Activated naive CD8-positive, alpha-beta T cell (primary cell): ENCODE measurements at regions not wholly inside any gene's neighbourhood (a gene's known extent, or its start where the extent isn't known, plus 50 kb on each side); places are given as distances from the start of the nearest gene placed in this dataset.

Experiments used
- H3K27ac Mint-ChIP-seq: one replicate; pipeline ENCODE4 v1.8.0; 2021; ENCODE audit warnings: mixed read lengths
- H3K27me3 Mint-ChIP-seq: one replicate; pipeline ENCODE4 v1.8.0; 2021; ENCODE audit warnings: mixed read lengths
- H3K36me3 Mint-ChIP-seq: one replicate; pipeline ENCODE4 v1.8.0; 2021; ENCODE audit warnings: mixed read lengths
- H3K4me1 Mint-ChIP-seq: one replicate; pipeline ENCODE4 v1.8.0; 2021; ENCODE audit warnings: low read depth, mixed read lengths
- H3K4me3 Mint-ChIP-seq: one replicate; pipeline ENCODE4 v1.8.0; 2021; ENCODE audit warnings: mild to moderate bottlenecking, mixed read lengths
- H3K9me3 Mint-ChIP-seq: one replicate; pipeline ENCODE4 v1.8.0; 2021; ENCODE audit warnings: low read depth, mixed read lengths

DNA sequence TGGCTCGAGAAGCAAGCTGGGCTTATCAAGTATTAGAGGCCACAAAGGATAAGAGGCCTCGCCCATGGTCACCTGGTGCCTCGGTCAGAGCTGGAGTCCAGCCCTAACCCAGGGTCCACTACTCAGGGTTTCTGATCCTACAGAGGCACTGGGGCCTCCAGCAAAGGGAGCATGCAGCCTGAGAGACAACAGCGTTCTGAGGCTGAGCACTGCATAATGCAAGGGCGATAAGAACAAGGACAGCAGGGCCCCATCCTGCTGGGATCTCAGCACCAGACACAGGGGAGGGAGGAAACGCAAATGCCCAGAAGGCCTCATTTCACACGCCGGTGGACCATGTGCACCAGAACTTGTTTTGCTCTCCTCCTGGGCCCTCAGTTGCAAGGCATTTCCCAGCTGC, 63.0 kb downstream of the C5orf15 start:
- no peak overlapping the region for H3K27ac Mint-ChIP-seq

DNA sequence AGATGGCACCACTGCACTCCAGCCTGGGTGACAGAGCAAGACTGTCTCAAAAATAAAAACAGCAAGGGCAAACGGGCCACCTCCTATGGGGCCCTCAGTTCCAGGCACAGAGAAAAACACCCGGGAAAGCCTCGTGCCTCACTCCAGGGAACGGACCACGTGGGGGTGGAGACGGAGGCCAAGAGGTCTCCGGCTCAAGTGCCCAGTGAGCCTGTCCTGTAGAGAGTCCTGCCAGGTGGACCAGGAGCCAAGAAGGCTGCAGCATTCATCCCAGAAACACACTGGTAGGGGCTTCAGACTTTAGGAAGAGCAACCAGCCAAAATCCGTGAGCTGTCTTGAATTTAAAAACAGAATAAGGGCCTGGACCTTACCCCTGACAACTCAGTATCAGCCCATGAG, 63.8 kb downstream of the C5orf15 start:
- Mint-ChIP-seq H3K4me3 (no peak overlapping the region), H3K27me3 (no peaks in the 10 kb centered on the region)

More for the DNA sequence above, 63.0 kb downstream of the C5orf15 start:
- Mint-ChIP-seq H3K9me3 (no peaks in the 10 kb centered on the region), H3K36me3 (no peaks in the 10 kb centered on the region), H3K4me1 (no peaks in the 10 kb centered on the region), H3K27me3 (no peaks in the 10 kb centered on the region), H3K4me3 (no peak overlapping the region)

DNA sequence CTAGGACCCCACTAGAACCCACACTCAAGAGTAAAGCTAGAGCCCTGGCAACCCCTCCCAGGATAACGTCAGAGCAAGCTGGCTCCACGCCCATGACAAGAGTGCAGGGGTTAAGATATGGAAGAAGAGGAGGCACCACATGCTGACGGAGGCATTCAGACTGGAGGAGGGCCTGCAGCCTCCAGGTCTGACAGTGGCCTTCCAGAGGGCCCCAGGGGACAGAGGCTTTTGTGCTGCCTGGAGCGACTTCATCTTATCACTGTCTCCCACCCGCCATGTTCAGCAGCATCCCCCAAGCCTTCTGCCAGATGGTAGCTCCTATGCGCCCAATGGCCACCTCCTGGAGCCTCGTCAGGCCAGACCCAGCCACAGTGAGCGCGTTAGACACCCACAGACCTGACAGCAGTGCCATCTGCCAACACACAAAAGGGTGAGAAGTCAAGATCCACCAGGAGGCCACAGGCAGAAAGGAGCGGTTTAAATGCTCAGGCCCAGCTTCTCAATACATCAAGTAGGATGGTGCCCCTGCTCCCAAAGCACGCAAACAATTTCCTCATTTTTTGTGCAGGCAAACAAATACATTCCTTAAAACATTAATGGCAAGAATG, 65.8 kb downstream of the C5orf15 start:
- Mint-ChIP-seq H3K36me3 (no peaks in the 10 kb centered on the region), H3K27me3 (no peaks in the 10 kb centered on the region), H3K4me3 (no peak overlapping the region), H3K9me3 (no peaks in the 10 kb centered on the region), H3K4me1 (no peaks in the 10 kb centered on the region), H3K27ac (no peak overlapping the region)

More for the DNA sequence above, 63.8 kb downstream of the C5orf15 start:
- Mint-ChIP-seq H3K27ac (no peak overlapping the region), H3K9me3 (no peaks in the 10 kb centered on the region), H3K36me3 (no peaks in the 10 kb centered on the region), H3K4me1 (no peaks in the 10 kb centered on the region)

DNA sequence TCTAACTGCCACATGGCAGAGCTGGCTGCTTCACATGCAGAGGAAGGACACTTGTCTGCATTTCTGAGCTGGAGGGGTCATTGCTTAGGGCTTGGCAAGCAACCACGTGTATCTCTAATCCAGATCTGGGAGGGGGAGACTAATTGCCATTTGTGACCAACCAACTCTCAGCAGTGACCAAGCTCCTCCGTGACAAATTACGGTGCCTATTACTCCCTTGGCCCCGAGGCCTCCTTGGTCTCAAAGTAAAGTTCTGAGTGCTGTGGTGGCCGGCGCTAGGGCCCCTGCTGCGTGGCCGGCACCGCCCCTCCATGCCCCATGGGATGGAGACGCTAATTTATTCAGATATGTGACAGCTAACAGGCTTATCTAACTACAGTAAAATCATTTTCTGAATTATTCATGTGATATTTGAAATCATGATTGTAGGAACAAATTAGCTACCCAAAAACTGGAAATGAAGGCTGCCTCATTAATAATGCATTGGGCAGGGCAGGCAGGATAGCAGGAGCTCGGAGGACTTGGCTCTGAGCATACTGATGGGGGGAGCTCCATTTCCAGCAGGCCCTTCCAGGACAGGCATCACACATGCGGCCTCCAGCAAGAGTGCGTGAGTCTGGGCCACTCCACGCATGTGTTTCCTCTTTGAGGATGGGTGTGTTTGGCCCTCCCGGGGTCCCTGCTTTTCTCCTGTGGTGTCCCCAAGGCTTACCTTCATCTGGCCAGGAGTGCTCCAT, 67.7 kb downstream of the C5orf15 start:
- Mint-ChIP-seq H3K4me1 (no peaks in the 10 kb centered on the region), H3K4me3 (no peak overlapping the region), H3K36me3 (no peaks in the 10 kb centered on the region), H3K27ac (no peak overlapping the region), H3K9me3 (no peaks in the 10 kb centered on the region), H3K27me3 (no peaks in the 10 kb centered on the region)

DNA sequence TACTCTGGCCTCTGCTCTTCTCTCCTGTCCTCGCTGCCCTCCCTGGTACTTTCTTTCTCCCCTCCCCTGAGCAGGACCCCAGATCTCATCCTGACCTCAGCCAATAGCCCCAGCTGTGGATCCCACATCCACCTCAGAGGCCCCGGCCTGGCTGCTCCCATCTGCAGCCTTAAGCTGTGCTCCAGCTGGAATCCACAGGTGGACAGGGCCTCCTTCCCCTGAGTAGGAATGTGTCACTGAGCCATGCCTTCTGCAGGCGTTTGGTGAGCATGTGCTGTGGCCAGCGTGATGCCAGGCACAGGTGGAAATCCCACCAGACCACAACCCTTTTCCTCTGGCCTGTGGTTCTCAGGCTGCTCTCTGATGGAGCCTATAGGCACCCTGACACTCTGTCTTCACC, 68.9 kb downstream of the C5orf15 start:
- H3K27ac Mint-ChIP-seq, result no peak overlapping the region
- H3K4me3 Mint-ChIP-seq, result no peak overlapping the region
- no peaks in the 10 kb centered on the region for H3K27me3 Mint-ChIP-seq
- no peaks in the 10 kb centered on the region for H3K9me3 Mint-ChIP-seq
- H3K36me3 Mint-ChIP-seq, result no peaks in the 10 kb centered on the region
- H3K4me1 Mint-ChIP-seq, result no peaks in the 10 kb centered on the region

DNA sequence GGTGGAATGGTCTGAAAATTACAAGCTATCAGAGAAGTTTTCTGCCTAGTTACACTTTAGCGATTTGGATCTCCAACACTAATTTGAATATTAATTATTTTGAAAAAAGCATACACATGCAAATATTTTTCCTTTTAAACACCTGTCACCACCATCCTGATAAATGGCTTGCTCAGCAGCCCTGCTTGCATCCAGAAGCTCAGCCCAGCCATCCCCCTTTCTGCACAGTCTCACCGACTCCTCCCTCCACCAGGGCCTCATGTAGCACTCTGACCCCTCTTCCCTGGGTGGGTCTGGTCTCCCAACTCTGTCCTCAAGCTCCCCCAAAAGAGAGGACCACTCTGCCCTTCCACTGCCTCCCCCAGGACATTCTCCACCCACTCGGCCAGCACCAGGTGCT, 70.0 kb downstream of the C5orf15 start:
- Mint-ChIP-seq H3K27me3 (no peaks in the 10 kb centered on the region), H3K9me3 (no peaks in the 10 kb centered on the region), H3K27ac (no peak overlapping the region), H3K4me1 (no peaks in the 10 kb centered on the region), H3K4me3 (no peak overlapping the region), H3K36me3 (no peaks in the 10 kb centered on the region)

DNA sequence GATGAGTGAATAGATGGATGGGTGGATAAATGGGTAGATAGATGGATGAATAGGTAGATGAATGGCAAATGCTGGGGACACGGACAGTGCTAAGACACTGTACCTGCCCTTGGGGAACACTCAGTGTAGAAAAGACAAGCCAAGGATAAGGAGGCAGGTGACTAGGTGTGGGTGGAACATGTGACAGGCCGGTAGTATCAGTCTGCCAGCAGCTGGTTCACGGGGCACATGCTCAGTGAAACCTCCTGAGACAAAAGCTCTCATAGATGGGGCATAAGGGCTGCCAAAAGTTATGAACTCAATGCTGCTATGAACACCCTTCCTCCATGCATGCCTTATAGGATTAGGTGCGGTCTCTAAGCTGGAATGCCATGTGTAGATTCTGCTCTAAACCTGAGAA, 71.0 kb downstream of the C5orf15 start:
- H3K9me3 Mint-ChIP-seq, result no peaks in the 10 kb centered on the region
- no peaks in the 10 kb centered on the region for H3K36me3 Mint-ChIP-seq
- H3K4me3 Mint-ChIP-seq, result no peak overlapping the region
- no peak overlapping the region for H3K27ac Mint-ChIP-seq
- H3K4me1 Mint-ChIP-seq, result no peaks in the 10 kb centered on the region
- no peaks in the 10 kb centered on the region for H3K27me3 Mint-ChIP-seq

DNA sequence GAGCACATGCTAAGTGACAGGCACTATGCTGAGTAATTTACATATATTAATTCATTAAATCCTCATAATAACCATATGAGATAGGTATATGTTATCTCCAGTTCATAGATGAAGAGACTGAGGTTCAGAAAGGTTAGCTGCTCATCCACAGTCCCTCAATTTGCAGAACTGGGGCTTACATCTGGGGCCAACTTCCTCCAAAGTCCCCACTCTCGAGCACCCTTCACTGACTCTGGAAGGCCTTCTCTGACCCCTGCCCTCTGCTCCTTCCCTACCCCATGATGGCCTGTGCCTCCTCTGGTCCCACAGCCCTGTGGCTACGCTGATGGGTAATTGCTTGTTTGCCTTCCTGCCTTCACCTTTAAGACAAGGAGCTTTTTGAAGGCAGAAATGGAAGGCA, 71.6 kb downstream of the C5orf15 start:
- H3K9me3 Mint-ChIP-seq, result no peaks in the 10 kb centered on the region
- H3K27me3 Mint-ChIP-seq, result no peaks in the 10 kb centered on the region
- no peaks in the 10 kb centered on the region for H3K4me1 Mint-ChIP-seq
- no peak overlapping the region for H3K27ac Mint-ChIP-seq
- no peaks in the 10 kb centered on the region for H3K36me3 Mint-ChIP-seq
- H3K4me3 Mint-ChIP-seq, result no peak overlapping the region

DNA sequence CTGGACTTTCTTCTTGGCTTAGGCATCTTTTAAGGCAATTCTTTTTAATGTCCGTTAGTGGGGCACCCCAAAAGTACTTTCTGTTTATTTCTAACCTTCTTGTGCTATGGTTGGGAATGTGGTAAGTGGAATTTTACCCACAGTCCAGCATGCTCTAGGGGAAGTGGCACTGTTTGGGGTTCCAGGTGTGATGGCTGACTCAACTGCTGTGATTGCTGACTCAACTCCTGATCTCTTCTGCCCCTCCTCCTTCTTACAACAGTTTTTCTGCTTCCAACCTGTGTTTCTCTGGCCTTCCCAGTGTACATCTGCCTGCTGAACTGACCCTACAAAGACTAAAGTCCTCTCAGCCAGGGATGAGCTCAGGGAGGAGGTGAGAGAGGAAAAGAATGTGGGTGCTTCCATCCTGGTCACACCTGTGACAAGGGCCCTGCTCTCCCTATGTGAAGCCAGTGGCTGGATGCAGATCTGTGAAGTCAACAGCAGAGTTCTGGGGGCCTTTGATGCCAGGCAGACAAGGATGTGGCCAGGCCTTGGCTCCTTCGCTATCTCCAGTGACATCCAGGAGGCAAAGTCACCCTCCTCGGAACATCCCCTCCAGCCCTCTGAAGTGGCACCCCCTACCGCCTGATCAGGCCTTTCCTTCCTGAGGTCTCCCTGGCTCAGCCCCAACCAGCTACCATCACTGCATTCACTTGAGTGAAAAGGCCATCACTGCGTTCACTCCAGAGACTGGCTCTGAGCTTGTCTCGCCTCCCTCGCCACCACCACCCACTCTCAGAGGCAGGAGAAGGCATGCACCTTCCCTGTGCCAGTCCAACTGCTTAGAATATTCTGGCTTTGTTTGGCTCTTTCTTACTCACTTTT, 72.2 kb downstream of the C5orf15 start:
- Mint-ChIP-seq H3K27ac (no peak overlapping the region), H3K27me3 (no peaks in the 10 kb centered on the region), H3K4me1 (no peaks in the 10 kb centered on the region), H3K36me3 (no peaks in the 10 kb centered on the region), H3K9me3 (no peaks in the 10 kb centered on the region), H3K4me3 (no peak overlapping the region)

DNA sequence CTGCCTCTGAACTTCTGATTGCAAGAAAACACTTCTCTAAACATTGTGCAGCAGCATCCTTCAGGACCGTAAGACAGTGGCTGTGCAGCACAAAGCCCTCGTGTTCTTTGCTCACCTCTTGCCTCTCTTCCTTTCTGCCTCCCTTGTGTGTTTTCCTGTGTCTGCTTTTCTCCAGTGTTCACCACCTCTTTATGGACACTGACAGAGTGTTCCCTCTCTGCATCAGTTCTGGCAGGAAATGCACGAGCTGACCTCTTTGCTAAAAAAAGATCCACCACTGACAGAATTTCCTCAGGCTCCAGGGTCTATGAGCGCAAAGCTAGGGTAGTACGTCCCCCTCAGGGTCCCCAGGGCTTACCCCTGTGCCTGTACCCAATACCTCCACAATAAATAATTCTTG, 74.3 kb downstream of the C5orf15 start:
- Mint-ChIP-seq H3K4me1 (no peaks in the 10 kb centered on the region), H3K27ac (no peak overlapping the region), H3K9me3 (no peaks in the 10 kb centered on the region), H3K27me3 (no peaks in the 10 kb centered on the region), H3K4me3 (no peak overlapping the region), H3K36me3 (peaks cover 2% of the 10 kb centered on the region)

DNA sequence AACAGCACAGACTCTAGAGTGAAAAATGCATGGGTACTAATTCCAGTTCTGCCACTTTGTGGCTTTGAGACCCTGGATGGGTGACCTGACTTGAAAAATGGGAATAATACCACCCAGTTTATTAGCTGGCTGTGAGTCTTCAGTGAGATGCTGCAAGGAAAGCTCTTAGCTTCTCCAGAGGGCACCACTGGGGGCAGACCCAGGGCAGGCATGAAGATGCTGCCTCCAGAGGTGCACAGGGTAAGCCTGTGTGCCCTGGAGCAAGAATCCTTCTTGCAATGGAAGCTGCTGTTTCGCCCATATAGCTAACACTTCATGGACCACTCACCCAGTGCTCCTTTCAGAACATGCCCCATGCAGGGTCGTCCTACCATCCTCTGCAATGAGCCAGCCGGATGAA, 75.7 kb downstream of the C5orf15 start:
- Mint-ChIP-seq H3K27ac (no peak overlapping the region), H3K9me3 (no peaks in the 10 kb centered on the region), H3K36me3 (peaks cover 2% of the 10 kb centered on the region), H3K27me3 (no peaks in the 10 kb centered on the region), H3K4me1 (no peaks in the 10 kb centered on the region), H3K4me3 (no peak overlapping the region)

DNA sequence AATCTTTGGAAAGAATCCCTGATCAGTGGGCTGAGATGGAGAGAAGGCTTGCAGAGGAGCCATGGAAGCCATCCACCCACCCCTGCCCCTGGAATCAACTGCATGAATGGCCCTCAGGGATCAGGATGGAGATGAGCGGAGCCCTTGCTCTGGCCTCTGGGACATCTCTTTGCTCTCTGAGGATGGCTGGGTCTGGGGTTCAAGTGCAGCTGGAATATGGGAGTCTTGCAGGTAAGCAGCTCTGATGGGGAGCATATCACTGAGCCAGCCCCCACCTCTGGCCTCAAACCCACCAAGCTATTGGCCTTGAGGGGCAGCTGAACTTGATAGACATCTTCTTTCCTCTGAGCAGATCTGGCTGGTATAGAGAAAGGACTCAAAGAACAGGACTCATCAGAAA, 76.1 kb downstream of the C5orf15 start:
- Mint-ChIP-seq H3K9me3 (no peaks in the 10 kb centered on the region), H3K36me3 (peaks cover 2% of the 10 kb centered on the region), H3K4me1 (no peaks in the 10 kb centered on the region), H3K27ac (no peak overlapping the region), H3K4me3 (no peak overlapping the region), H3K27me3 (no peaks in the 10 kb centered on the region)

DNA sequence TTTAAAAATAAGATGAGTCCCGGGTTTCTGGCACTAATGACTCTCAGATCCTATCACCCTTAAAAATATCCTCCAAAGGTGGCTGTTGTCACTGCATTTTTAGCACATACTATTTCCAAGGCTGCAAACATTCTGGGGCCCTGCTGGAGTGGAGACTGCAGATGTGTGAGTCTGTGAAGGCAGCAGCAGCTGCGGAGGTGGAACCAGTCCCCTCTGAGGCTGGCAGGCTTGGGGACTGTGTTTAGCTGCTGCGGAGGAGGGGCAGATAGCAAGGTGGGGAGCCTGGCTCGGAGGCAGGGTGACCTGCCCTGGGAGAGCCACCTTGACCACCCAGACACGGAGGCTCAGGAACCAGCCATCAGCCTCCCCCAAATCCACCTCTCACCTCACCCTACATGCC, 77.0 kb downstream of the C5orf15 start:
- Mint-ChIP-seq H3K4me3 (no peak overlapping the region), H3K27ac (no peak overlapping the region), H3K36me3 (peaks cover 2% of the 10 kb centered on the region), H3K27me3 (no peaks in the 10 kb centered on the region), H3K4me1 (no peaks in the 10 kb centered on the region), H3K9me3 (no peaks in the 10 kb centered on the region)

DNA sequence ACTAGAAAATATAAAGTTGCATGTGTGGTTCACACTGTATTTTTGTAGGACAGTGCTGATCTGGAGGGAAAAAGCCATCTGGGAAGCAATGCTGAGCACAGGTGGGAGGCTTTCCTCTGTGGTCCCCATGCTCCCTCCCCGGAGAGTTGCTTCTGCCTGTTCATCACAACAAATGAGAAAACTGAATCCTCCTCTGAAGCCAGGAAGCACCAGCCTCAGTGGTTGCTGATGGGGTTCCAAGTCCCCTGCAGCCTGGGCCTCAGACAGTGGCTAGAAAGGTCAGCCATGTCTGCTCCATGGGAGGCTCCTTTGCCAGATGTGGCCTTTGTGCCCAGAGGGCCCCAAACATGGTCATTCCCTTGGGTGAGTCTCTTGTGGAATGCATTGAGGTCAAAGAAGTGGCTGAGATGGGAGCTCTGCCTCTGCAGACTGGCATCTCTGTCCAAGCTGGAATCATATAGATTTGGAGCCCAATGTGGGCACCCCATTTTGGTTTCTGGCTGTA, 77.6 kb downstream of the C5orf15 start:
- Mint-ChIP-seq H3K27ac (no peak overlapping the region), H3K36me3 (peaks cover 2% of the 10 kb centered on the region), H3K9me3 (no peaks in the 10 kb centered on the region), H3K27me3 (peaks cover 2% of the 10 kb centered on the region), H3K4me1 (no peaks in the 10 kb centered on the region), H3K4me3 (no peak overlapping the region)

DNA sequence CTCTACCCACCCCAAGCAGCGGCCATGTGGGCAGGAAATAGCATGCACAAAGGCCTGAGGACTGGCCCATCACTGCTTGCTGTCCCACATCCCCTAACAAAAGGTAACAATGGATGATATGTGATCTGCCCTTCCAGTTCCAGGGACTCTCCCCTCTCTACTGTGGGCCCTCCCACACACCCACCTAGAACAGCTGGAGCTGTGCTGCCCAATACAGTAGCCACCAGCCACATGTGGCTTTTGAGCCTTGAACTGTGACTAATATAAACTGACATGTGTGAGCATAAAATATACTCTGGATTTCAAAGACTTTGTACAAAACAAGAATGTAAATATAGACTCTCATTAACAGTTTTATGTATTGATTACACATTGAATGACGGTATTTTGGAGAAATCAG, 78.1 kb downstream of the C5orf15 start:
- no peak overlapping the region for H3K4me3 Mint-ChIP-seq
- peaks cover 2% of the 10 kb centered on the region for H3K27me3 Mint-ChIP-seq
- H3K27ac Mint-ChIP-seq, result no peak overlapping the region
- H3K36me3 Mint-ChIP-seq, result peaks cover 2% of the 10 kb centered on the region
- no peaks in the 10 kb centered on the region for H3K9me3 Mint-ChIP-seq
- no peaks in the 10 kb centered on the region for H3K4me1 Mint-ChIP-seq
